OCI-LY3 (cell line): ENCODE measurements at regions not wholly inside any gene's neighbourhood (a gene's known extent, or its start where the extent isn't known, plus 50 kb on each side); places are given as distances from the start of the nearest gene placed in this dataset.

Experiments
- CTCF ChIP-seq: fragments of 200-600, 300-600 bp; sonication (generic); IDR thresholded peaks from 2 replicates; pipeline ENCODE4 v1.5.1; 2014; ENCODE audit warnings: antibody characterized with exemption, low read length, low read depth
- EZH2phosphoT487 ChIP-seq: fragments of 200-600 bp; shearing (Covaris generic); IDR thresholded peaks from 2 replicates; pipeline ENCODE4 v1.6.1; 2018; ENCODE audit warnings: antibody characterized with exemption, mixed run types, low read depth

GRCh38 chr10:89095701-89096391, 105.2 kb downstream of the FAS start:
- TF ChIP-seq EZH2phosphoT487 = no peak
- no peak for TF ChIP-seq CTCF
